H9 (cell line): ENCODE measurements at regions not wholly inside any gene's neighbourhood (a gene's known extent, or its start where the extent isn't known, plus 50 kb on each side); places are given as distances from the start of the nearest gene placed in this dataset.
"Not testable (repeated sequence)": the region's sequence is repeated elsewhere in the genome, so short reads cannot be mapped to it uniquely, and the experiment has no call there.

Experiments used
- DNase-seq: peaks from one replicate; pipeline ENCODE4 v3.0.0-alpha.2; 2017
- H2AFZ ChIP-seq: one replicate; pipeline ENCODE4 v1.6.1; 2013; ENCODE audit warnings: mild to moderate bottlenecking, low read length, control low read depth, moderate library complexity
- H2AK5ac ChIP-seq: 2 replicates; pipeline ENCODE4 v1.6.1; 2013; ENCODE audit warnings: low read length, control low read depth, mixed read lengths; ENCODE audit not compliant: insufficient read length
- H2BK120ac ChIP-seq: one replicate; pipeline ENCODE4 v1.6.1; 2013; ENCODE audit warnings: low read depth, mild to moderate bottlenecking, low read length, control low read depth, inconsistent platforms; ENCODE audit not compliant: poor library complexity, severe bottlenecking
- H2BK12ac ChIP-seq: 2 replicates; pipeline ENCODE4 v1.6.1; 2013; ENCODE audit warnings: low read length, control low read depth, mixed read lengths, low read depth; ENCODE audit not compliant: insufficient read length
- H2BK15ac ChIP-seq: 2 replicates; pipeline ENCODE4 v1.6.1; 2013; ENCODE audit warnings: low read depth, low read length, control low read depth
- H2BK20ac ChIP-seq: one replicate; pipeline ENCODE4 v1.6.1; 2013; ENCODE audit warnings: low read depth, mild to moderate bottlenecking, low read length, control low read depth, inconsistent platforms; ENCODE audit not compliant: poor library complexity, severe bottlenecking
- H2BK5ac ChIP-seq: 2 replicates; pipeline ENCODE4 v1.6.1; 2013; ENCODE audit warnings: low read length, control low read depth, mixed read lengths; ENCODE audit not compliant: insufficient read length
- H3K14ac ChIP-seq: 2 replicates; pipeline ENCODE4 v1.6.1; 2013; ENCODE audit warnings: low read length, control low read depth; ENCODE audit not compliant: insufficient read depth
- H3K18ac ChIP-seq: 2 replicates; pipeline ENCODE4 v1.6.1; 2013; ENCODE audit warnings: low read depth, mild to moderate bottlenecking, mixed read lengths, low read length, control low read depth; ENCODE audit not compliant: insufficient read length
- H3K23ac ChIP-seq: 2 replicates; pipeline ENCODE4 v1.6.1; 2013; ENCODE audit warnings: low read length, control low read depth, mixed read lengths, low read depth; ENCODE audit not compliant: insufficient read length
- H3K23me2 ChIP-seq: 2 replicates; pipeline ENCODE4 v1.6.1; 2013; ENCODE audit warnings: low read depth, mild to moderate bottlenecking, mixed read lengths, low read length, control low read depth; ENCODE audit not compliant: insufficient read length, poor library complexity, severe bottlenecking
- H3K27ac ChIP-seq: 2 replicates; pipeline ENCODE4 v1.5.1; 2013; ENCODE audit warnings: low read length, control low read depth, mixed read lengths, low read depth; ENCODE audit not compliant: insufficient read length
- H3K27me3 ChIP-seq: 2 replicates; pipeline ENCODE4 v1.6.1; 2013; ENCODE audit warnings: low read length, control low read depth, inconsistent platforms; ENCODE audit not compliant: insufficient read depth
- H3K4ac ChIP-seq: 2 replicates; pipeline ENCODE4 v1.6.1; 2013; ENCODE audit warnings: low read depth, mild to moderate bottlenecking, control low read depth, inconsistent platforms, low read length, moderate library complexity
- H3K4me1 ChIP-seq: 2 replicates; pipeline ENCODE4 v1.6.1; 2013; ENCODE audit warnings: low read length, control low read depth, inconsistent platforms; ENCODE audit not compliant: insufficient read depth
- H3K4me2 ChIP-seq: 2 replicates; pipeline ENCODE4 v1.6.1; 2013; ENCODE audit warnings: low read length, control low read depth, mixed read lengths; ENCODE audit not compliant: insufficient read length, insufficient read depth
- H3K56ac ChIP-seq: 2 replicates; pipeline ENCODE4 v1.6.1; 2013; ENCODE audit warnings: low read depth, mild to moderate bottlenecking, mixed read lengths, low read length, control low read depth; ENCODE audit not compliant: insufficient read length
- H3K79me1 ChIP-seq: 2 replicates; pipeline ENCODE4 v1.6.1; 2013; ENCODE audit warnings: low read depth, mild to moderate bottlenecking, moderate library complexity, low read length, control low read depth, inconsistent platforms; ENCODE audit not compliant: insufficient read depth, poor library complexity, severe bottlenecking
- H3K79me2 ChIP-seq: 2 replicates; pipeline ENCODE4 v1.6.1; 2013; ENCODE audit warnings: low read length, control low read depth, inconsistent platforms; ENCODE audit not compliant: insufficient read depth
- H3K9ac ChIP-seq: 2 replicates; pipeline ENCODE4 v1.6.1; 2013; ENCODE audit warnings: low read length, control low read depth, mixed read lengths; ENCODE audit not compliant: insufficient read length; ENCODE audit errors: extremely low read depth
- H3K9me3 ChIP-seq: one replicate; pipeline ENCODE4 v1.6.1; 2013; ENCODE audit warnings: low read depth, low read length, inconsistent platforms; ENCODE audit not compliant: control insufficient read depth
- H3T11ph ChIP-seq: one replicate; pipeline ENCODE4 v1.6.1; 2013; ENCODE audit warnings: mild to moderate bottlenecking, low read length, control low read depth, inconsistent platforms
- H4K20me1 ChIP-seq: one replicate; pipeline ENCODE4 v1.6.1; 2013; ENCODE audit not compliant: control insufficient read depth, insufficient read length, insufficient read depth
- H4K5ac ChIP-seq: 2 replicates; pipeline ENCODE4 v1.6.1; 2013; ENCODE audit warnings: low read depth, mild to moderate bottlenecking, mixed read lengths, low read length, control low read depth; ENCODE audit not compliant: insufficient read length
- H4K8ac ChIP-seq: replicated peaks from 2 replicates; pipeline ENCODE4 v1.6.1; 2013; ENCODE audit warnings: low read length, control low read depth, mixed read lengths, low read depth; ENCODE audit not compliant: insufficient read length
- H4K91ac ChIP-seq: 2 replicates; pipeline ENCODE4 v1.6.1; 2013; ENCODE audit warnings: low read depth, mild to moderate bottlenecking, moderate library complexity, mixed read lengths, low read length, control low read depth; ENCODE audit not compliant: insufficient read length
- H3K27ac Mint-ChIP-seq, 3 experiments: 2 replicates in 2 of 3; 3 replicates in 1 of 3; pipeline ENCODE4 v1.8.0; 2020 to 2021; ENCODE audit warnings: mixed read lengths in 3 of 3, mild to moderate bottlenecking in 1 of 3, moderate library complexity in 1 of 3
- H3K27me3 Mint-ChIP-seq: 2 replicates; pipeline ENCODE4 v1.8.0; 2021; ENCODE audit warnings: low read depth, mild to moderate bottlenecking, moderate library complexity, mixed read lengths
- H3K36me3 Mint-ChIP-seq, 3 experiments: 2 replicates in 2 of 3; 3 replicates in 1 of 3; pipeline ENCODE4 v1.8.0; 2020 to 2021; ENCODE audit warnings: low read depth in 3 of 3, mixed read lengths in 3 of 3; ENCODE audit not compliant: insufficient read depth in 1 of 3
- H3K4me1 Mint-ChIP-seq, 2 experiments: 2 replicates each; pipeline ENCODE4 v1.8.0; 2020; ENCODE audit warnings: mixed read lengths in 2 of 2
- H3K4me3 Mint-ChIP-seq, 2 experiments: 2 replicates in 1 of 2; 3 replicates in 1 of 2; pipeline ENCODE4 v1.8.0; 2020 to 2021; ENCODE audit warnings: mild to moderate bottlenecking in 2 of 2, mixed read lengths in 2 of 2, moderate library complexity in 1 of 2
- H3K9me3 Mint-ChIP-seq, 2 experiments: 2 replicates in 1 of 2; 3 replicates in 1 of 2; pipeline ENCODE4 v1.8.0; 2020; ENCODE audit warnings: mild to moderate bottlenecking in 2 of 2, mixed read lengths in 2 of 2, moderate library complexity in 1 of 2
- CTCF ChIP-seq: fragments of 200-600 bp; sonication (generic); conservative IDR thresholded peaks from 3 replicates; pipeline ENCODE4 v1.8.0; 2021; ENCODE audit warnings: antibody characterized with exemption, mild to moderate bottlenecking
- WGBS: extraction: QIAGEN DNeasy Blood & Tissue Kit; methylation state at CpG from one replicate; pipeline ENCODE4 v1.1.7; 2013; ENCODE audit warnings: missing lambda C conversion rate, low lambda C conversion rate, mixed read lengths; ENCODE audit not compliant: insufficient read length; ENCODE audit errors: extremely low coverage; 5-methylcytosine and 5-hydroxymethylcytosine counted together

DNA sequence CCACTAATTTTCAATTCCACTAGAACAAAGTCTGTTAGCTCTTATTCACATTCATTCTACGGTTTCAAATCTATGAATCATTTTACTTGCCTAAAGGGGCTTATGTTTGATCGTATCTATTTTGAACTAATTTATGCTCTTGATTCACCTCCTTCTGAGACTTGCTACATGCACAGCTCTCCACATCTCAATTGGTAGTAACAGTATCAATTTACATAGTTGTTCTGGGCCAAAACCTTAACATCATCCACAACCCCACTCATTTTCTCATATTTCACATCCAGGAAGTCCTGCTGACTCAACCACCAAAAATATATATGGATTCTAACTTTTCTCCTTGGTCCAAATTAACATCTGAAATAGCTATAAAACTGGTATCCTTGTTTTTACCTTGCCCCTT lies 208.6 kb downstream of the RASSF9 start:
- H3K14ac ChIP-seq, result no peak overlapping the region
- DNase-seq, result no peak
- no peak overlapping the region for H4K91ac ChIP-seq
- no peak overlapping the region for H4K5ac ChIP-seq
- H2BK5ac ChIP-seq, result no peak overlapping the region
- H3K27ac ChIP-seq, result no peak overlapping the region
- TF ChIP-seq CTCF, result no peak
- H3K27me3 ChIP-seq, result no peaks in the 10 kb centered on the region
- WGBS, result no CpG with 5 or more reads among the region's 2 CpGs
- H2BK120ac ChIP-seq, result no peak overlapping the region
- no peak overlapping the region for H3K4me2 ChIP-seq
- no peak overlapping the region for H2BK15ac ChIP-seq
- Mint-ChIP-seq H3K9me3 (no peaks in the 10 kb centered on the region), H3K4me3 (no peak overlapping the region), H3K36me3 (peaks cover 0 to 4% (median 0%) of the 10 kb centered on the region in 3 experiments; a peak in 1 of 7 replicates), H3K4me1 (no peaks in the 10 kb centered on the region), H3K27ac (no peak overlapping the region), H3K27me3 (no peaks in the 10 kb centered on the region)
- no peak overlapping the region for H3K56ac ChIP-seq
- H2BK20ac ChIP-seq, result no peak overlapping the region
- H3K4me1 ChIP-seq, result no peaks in the 10 kb centered on the region
- no peaks in the 10 kb centered on the region for H3K79me2 ChIP-seq
- no peaks in the 10 kb centered on the region for H3K23me2 ChIP-seq
- H3K18ac ChIP-seq, result no peak overlapping the region
- H3K9ac ChIP-seq, result no peak overlapping the region
- no peak overlapping the region for H4K8ac ChIP-seq
- no peak overlapping the region for H3K23ac ChIP-seq
- H3K79me1 ChIP-seq, result no peaks in the 10 kb centered on the region
- H2AFZ ChIP-seq, result no peak overlapping the region
- no peaks in the 10 kb centered on the region for H3K9me3 ChIP-seq
- H4K20me1 ChIP-seq, result no peaks in the 10 kb centered on the region
- no peak overlapping the region for H2BK12ac ChIP-seq
- H3T11ph ChIP-seq, result no peak overlapping the region
- no peak overlapping the region for H3K4ac ChIP-seq
- H2AK5ac ChIP-seq, result no peak overlapping the region

- not testable (repeated sequence) for H3K9me3 Mint-ChIP-seq, H3K18ac ChIP-seq, H2AK5ac ChIP-seq, H3K79me2 ChIP-seq, H3K27ac Mint-ChIP-seq, H2BK5ac ChIP-seq, DNase-seq, H2AFZ ChIP-seq, H3K23me2 ChIP-seq, H3K4me3 Mint-ChIP-seq, H3K27me3 ChIP-seq, H3K4ac ChIP-seq, H3K27me3 Mint-ChIP-seq, H3K23ac ChIP-seq, H3K14ac ChIP-seq, H3K56ac ChIP-seq, H4K5ac ChIP-seq, H3K27ac ChIP-seq, H4K8ac ChIP-seq, H3K4me1 Mint-ChIP-seq, H3K9me3 ChIP-seq, H3K79me1 ChIP-seq, H4K91ac ChIP-seq, H4K20me1 ChIP-seq, H2BK20ac ChIP-seq, H3K4me2 ChIP-seq, H2BK12ac ChIP-seq, H2BK15ac ChIP-seq, H3K36me3 Mint-ChIP-seq, H3K4me1 ChIP-seq, H3K9ac ChIP-seq, H3T11ph ChIP-seq, H2BK120ac ChIP-seq
- no CpG with 5 or more reads among the region's 2 CpGs for WGBS
Observed at GRCh38 chr12:85628562-85628961, 207.6 kb downstream of the RASSF9 start.
